ENCODE measurements at regions not wholly inside any gene's neighbourhood (a gene's known extent, or its start where the extent isn't known, plus 50 kb on each side); places are given as distances from the start of the nearest gene placed in this dataset.

DNA sequence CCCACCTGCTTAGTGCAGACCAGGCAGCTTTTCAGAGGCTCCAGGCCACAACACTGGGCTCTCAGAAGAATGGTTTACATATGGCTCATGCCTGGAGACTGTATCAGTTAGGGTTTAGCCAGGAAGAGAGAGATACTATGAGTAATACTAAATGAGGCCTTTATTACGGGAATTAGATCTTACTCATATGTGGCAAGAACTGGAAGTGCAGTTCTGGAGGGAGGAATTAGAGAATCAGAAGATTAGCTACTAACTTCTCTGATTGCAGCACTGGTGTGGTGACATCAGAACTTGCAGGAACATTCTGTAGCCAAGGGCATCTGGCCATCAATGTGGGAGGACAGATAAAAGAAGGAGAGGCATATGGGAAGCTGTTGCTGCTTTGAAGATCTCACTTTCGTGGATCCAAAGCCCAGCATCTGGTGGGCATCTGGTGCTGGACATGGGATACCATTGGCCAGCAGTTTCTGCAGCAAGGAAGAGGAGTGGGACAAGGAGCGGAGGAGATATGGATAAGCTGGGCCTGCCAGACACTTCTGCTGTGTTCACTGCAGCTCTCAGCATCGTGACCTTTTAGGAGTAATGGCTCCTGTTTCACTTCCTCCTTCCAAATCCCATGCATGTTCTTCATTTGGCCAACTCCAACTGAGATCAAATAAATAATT is 248.5 kb downstream of the BTBD3 start:
- intact Hi-C loops (cut with DNase I): no loop called here

DNA sequence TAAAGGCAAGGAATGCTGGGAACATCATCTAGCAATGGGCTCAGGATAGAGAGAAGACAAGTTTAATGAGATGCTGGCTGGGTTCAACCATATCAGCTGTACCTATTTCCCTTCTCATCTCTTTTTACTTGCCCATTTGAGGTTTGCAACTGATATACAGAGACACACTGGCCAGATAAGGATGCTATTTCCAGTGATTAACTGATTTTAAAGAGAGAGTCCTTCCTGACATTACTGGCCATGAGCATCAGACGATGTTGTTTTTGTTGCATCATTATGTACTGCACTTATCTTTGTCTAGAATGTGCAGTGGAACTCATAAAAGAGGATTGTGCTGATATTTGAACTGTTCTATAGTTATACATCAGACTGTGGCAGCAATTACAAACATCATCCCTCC is 252.7 kb downstream of the BTBD3 start:
- Histone ChIP-seq H3K9me3 (peaks cover 3% of the 10 kb centered on the region), H3K36me3 (no peaks in the 10 kb centered on the region), H3K27me3 (no peaks in the 10 kb centered on the region), H3K4me3 (no peak overlapping the region), H3K4me1 (no peaks in the 10 kb centered on the region), H3K27ac (no peak overlapping the region)
- no peak for DNase-seq (ENCODE audit: extremely low spot score in 2 of 2)
- intact Hi-C loops (cut with DNase I): no loop called here
- TF ChIP-seq, protein P1, sequence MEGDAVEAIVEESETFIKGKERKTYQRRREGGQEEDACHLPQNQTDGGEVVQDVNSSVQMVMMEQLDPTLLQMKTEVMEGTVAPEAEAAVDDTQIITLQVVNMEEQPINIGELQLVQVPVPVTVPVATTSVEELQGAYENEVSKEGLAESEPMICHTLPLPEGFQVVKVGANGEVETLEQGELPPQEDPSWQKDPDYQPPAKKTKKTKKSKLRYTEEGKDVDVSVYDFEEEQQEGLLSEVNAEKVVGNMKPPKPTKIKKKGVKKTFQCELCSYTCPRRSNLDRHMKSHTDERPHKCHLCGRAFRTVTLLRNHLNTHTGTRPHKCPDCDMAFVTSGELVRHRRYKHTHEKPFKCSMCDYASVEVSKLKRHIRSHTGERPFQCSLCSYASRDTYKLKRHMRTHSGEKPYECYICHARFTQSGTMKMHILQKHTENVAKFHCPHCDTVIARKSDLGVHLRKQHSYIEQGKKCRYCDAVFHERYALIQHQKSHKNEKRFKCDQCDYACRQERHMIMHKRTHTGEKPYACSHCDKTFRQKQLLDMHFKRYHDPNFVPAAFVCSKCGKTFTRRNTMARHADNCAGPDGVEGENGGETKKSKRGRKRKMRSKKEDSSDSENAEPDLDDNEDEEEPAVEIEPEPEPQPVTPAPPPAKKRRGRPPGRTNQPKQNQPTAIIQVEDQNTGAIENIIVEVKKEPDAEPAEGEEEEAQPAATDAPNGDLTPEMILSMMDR (IDR thresholded peaks at IDR 0.05): no peak
- TF ChIP-seq POLR2A (IDR thresholded peaks at IDR 0.05) (no peak), POLR2AphosphoS5 (IDR thresholded peaks at IDR 0.05; ENCODE audit: insufficient read depth in 1 of 2, low read depth in 1 of 2) (no peak)

More for the DNA sequence above, 248.5 kb downstream of the BTBD3 start:
- no peaks in the 10 kb centered on the region for H3K27me3 ChIP-seq
- H3K36me3 ChIP-seq: no peaks in the 10 kb centered on the region
- H3K9me3 ChIP-seq: peaks cover 3% of the 10 kb centered on the region
- TF ChIP-seq POLR2AphosphoS5 (IDR thresholded peaks at IDR 0.05; ENCODE audit: insufficient read depth in 1 of 2, low read depth in 1 of 2): peak in 1 of 2 donors; percentile 46
- TF ChIP-seq, protein P1 (IDR thresholded peaks at IDR 0.05): peak in 1 of 3 experiments; percentile 5
- TF ChIP-seq POLR2A (IDR thresholded peaks at IDR 0.05): no peak
- peak in 1 of 2 donors; percentile 94 for DNase-seq (ENCODE audit: extremely low spot score in 2 of 2)
- no peak overlapping the region for H3K27ac ChIP-seq
- H3K4me1 ChIP-seq: no peaks in the 10 kb centered on the region
- H3K4me3 ChIP-seq: no peak overlapping the region

DNA sequence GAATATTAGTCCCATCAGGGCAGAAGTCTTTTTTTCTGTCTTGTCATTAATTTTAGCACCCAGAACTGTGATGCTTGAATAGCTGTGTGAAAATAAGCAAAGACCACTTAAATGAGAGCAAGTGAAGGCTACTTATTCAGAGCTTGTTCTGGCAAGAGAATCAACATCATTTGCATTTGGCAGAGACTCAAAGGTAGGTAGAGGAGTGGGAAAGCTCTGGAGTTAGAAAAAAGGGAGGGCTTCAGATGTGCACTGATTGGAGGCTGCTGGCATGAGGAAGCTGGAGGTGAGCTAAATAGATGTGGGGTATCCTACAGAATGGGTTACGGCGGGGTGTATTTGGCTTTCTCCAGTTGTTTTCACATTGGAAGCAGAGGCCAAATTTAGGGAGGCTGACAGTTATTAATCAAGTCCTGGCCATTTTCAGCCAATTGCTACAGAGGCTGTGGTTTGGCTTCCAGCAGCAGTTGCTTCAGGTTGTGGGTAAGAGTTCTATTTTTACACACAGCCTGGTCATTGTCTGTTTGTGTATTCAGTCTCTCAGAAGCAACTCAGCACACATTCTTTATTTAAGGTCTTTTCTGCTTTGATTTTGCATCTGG is 254.3 kb downstream of the BTBD3 start:
- Histone ChIP-seq H3K4me1 (no peaks in the 10 kb centered on the region), H3K36me3 (no peaks in the 10 kb centered on the region), H3K4me3 (no peak overlapping the region), H3K27ac (no peak overlapping the region), H3K9me3 (peaks cover 3% of the 10 kb centered on the region), H3K27me3 (no peaks in the 10 kb centered on the region)
- no peak for DNase-seq (ENCODE audit: extremely low spot score in 2 of 2)
- TF ChIP-seq POLR2A (IDR thresholded peaks at IDR 0.05) (no peak), POLR2AphosphoS5 (IDR thresholded peaks at IDR 0.05; ENCODE audit: insufficient read depth in 1 of 2, low read depth in 1 of 2) (no peak)
- TF ChIP-seq, protein P1 (IDR thresholded peaks at IDR 0.05): no peak
- intact Hi-C loops (cut with DNase I): no loop called here

DNA sequence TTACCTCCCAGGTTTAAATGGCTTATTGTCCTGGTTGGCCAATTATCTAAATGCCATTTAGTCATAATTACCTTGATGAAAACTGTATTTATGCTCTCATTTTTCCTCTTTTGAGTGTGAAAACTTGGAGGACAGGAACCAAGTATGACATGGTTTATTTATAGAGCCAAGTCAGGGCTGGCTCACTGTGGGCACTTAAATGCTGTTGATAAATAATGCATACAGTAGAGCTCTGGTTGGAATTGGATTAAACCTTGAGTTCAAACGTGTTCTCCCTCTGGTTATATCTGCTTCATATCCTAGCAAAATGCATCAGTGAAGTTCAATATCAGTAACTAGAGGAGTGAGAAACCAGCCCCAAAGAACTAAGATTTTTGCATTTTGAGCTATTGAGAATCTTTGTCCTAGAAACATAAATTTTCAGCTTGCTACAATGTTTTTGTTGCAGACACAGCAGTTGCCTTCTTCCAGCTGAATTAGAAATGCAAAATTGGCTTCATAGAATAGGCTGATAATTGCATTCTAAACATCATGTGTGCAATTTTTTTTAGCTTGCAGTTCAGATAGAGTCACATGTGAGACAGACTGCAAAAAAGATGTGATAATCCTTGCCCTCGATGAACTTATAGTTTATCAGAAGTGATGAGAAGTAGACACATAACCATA is 255.8 kb downstream of the BTBD3 start:
- no peaks in the 10 kb centered on the region for H3K27me3 ChIP-seq
- no peaks in the 10 kb centered on the region for H3K36me3 ChIP-seq
- no peak for DNase-seq (ENCODE audit: extremely low spot score in 2 of 2)
- intact Hi-C loops (cut with DNase I): no loop called here
- H3K9me3 ChIP-seq: no peaks in the 10 kb centered on the region
- H3K4me1 ChIP-seq: no peaks in the 10 kb centered on the region
- H3K27ac ChIP-seq: no peak overlapping the region
- TF ChIP-seq, protein P1 (IDR thresholded peaks at IDR 0.05): no peak
- TF ChIP-seq POLR2A (IDR thresholded peaks at IDR 0.05) (no peak), POLR2AphosphoS5 (IDR thresholded peaks at IDR 0.05; ENCODE audit: insufficient read depth in 1 of 2, low read depth in 1 of 2) (no peak)
- no peak overlapping the region for H3K4me3 ChIP-seq

DNA sequence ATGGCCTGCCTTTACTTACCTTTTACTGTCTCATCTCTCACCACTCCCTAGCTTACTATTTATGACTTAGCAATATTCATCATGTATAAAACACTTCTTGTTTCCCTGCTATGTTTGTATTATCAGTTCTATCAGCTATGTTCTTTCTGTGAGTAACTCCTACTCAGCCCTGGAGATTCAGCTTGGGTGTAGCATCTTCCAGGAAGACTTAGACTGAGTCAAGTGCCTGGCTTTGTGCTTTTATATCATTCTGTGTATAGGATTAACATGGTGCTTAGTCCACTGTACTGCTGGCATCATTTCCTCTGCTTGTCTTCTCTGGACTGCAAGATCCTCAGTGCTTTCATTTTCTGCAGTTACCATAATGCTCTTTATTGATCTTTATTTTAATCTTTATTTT is 257.8 kb downstream of the BTBD3 start:
- no peaks in the 10 kb centered on the region for H3K36me3 ChIP-seq
- no peak for DNase-seq (ENCODE audit: extremely low spot score in 2 of 2)
- H3K9me3 ChIP-seq: no peaks in the 10 kb centered on the region
- TF ChIP-seq POLR2AphosphoS5 (IDR thresholded peaks at IDR 0.05; ENCODE audit: insufficient read depth in 1 of 2, low read depth in 1 of 2): no peak
- no peak for TF ChIP-seq POLR2A (IDR thresholded peaks at IDR 0.05)
- TF ChIP-seq, protein P1 (IDR thresholded peaks at IDR 0.05): no peak
- H3K4me3 ChIP-seq: no peak overlapping the region
- H3K27ac ChIP-seq: no peak overlapping the region
- H3K27me3 ChIP-seq: no peaks in the 10 kb centered on the region
- intact Hi-C loops (cut with DNase I): no loop called here
- H3K4me1 ChIP-seq: no peaks in the 10 kb centered on the region

All from vagina (tissue), 2 donors.